ENCODE measurements at regions not wholly inside any gene's neighbourhood (a gene's known extent, or its start where the extent isn't known, plus 50 kb on each side); places are given as distances from the start of the nearest gene placed in this dataset.

- TF ChIP-seq CTCF (IDR thresholded peaks at IDR 0.05 in 2 of 3, conservative IDR thresholded peaks at IDR 0.05 in 1 of 3; ENCODE audit: control insufficient read depth in 2 of 3, extremely low read depth in 1 of 3, insufficient read depth in 1 of 3, low read depth in 3 of 3, low read length in 3 of 3) = no peak
- no peak for TF ChIP-seq GABPA (IDR thresholded peaks at IDR 0.05; ENCODE audit: low read depth)
These were observed 1003.7 kb downstream of the GALC start for GRCh38 chr14:86989285-86989684.
